Neural crest cell (in vitro differentiated cells): ENCODE measurements at regions not wholly inside any gene's neighbourhood (a gene's known extent, or its start where the extent isn't known, plus 50 kb on each side); places are given as distances from the start of the nearest gene placed in this dataset.

Experiments
- DNase-seq: peaks from one replicate; pipeline ENCODE4 v3.0.0; 2021; ENCODE audit warnings: low read depth, mixed read lengths, low spot score
- H3K27ac Mint-ChIP-seq: one replicate; pipeline ENCODE4 v1.8.0; 2021; ENCODE audit warnings: mild to moderate bottlenecking, mixed read lengths; ENCODE audit not compliant: unreplicated experiment
- H3K27me3 Mint-ChIP-seq: 2 replicates; pipeline ENCODE4 v1.8.0; 2021; ENCODE audit warnings: low read depth, mild to moderate bottlenecking, mixed read lengths
- H3K36me3 Mint-ChIP-seq: 2 replicates; pipeline ENCODE4 v1.8.0; 2021; ENCODE audit warnings: low read depth, mild to moderate bottlenecking, mixed read lengths
- H3K4me1 Mint-ChIP-seq: 2 replicates; pipeline ENCODE4 v1.8.0; 2021; ENCODE audit warnings: mixed read lengths
- H3K4me3 Mint-ChIP-seq: one replicate; pipeline ENCODE4 v1.8.0; 2021; ENCODE audit warnings: mild to moderate bottlenecking, mixed read lengths
- H3K9me3 Mint-ChIP-seq: 2 replicates; pipeline ENCODE4 v1.8.0; 2021; ENCODE audit warnings: mixed read lengths
- CTCF ChIP-seq: fragments of 200-600 bp; sonication (generic); conservative IDR thresholded peaks from 2 replicates; pipeline ENCODE4 v1.5.0; 2021; ENCODE audit warnings: antibody characterized with exemption, mild to moderate bottlenecking

GRCh38 chr3:26997226-26997625, 372.0 kb downstream of the NEK10 start:
- Mint-ChIP-seq H3K27ac (no peak overlapping the region), H3K36me3 (no peaks in the 10 kb centered on the region), H3K27me3 (no peaks in the 10 kb centered on the region), H3K4me3 (no peak overlapping the region), H3K4me1 (peaks cover 5% of the 10 kb centered on the region), H3K9me3 (peaks cover 6% of the 10 kb centered on the region)
- no peak for DNase-seq
- no peak for TF ChIP-seq CTCF

DNA sequence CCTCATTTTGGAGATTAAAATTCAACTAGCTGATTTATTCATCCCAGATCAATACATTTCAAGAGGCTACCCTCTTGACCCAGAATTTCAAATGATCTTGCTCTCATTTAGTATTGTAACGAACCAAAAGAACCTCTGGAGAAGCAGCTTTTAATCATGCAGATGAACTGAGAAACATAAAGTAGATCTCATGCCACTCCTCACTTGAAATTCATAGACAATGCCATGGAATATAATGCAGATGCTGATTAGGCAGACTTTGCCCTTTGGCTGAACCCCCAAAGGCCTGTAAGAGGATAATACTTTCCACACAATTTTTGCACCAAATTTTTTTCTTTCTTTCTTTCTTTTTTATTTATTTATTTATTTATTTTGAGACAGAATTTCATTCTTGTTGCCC, 358.3 kb downstream of the NEK10 start:
- Mint-ChIP-seq H3K27me3 (no peaks in the 10 kb centered on the region), H3K9me3 (no peaks in the 10 kb centered on the region), H3K4me3 (no peak overlapping the region), H3K4me1 (no peaks in the 10 kb centered on the region), H3K27ac (no peak overlapping the region), H3K36me3 (no peaks in the 10 kb centered on the region)
- DNase-seq, result no peak
- TF ChIP-seq CTCF, result no peak

DNA sequence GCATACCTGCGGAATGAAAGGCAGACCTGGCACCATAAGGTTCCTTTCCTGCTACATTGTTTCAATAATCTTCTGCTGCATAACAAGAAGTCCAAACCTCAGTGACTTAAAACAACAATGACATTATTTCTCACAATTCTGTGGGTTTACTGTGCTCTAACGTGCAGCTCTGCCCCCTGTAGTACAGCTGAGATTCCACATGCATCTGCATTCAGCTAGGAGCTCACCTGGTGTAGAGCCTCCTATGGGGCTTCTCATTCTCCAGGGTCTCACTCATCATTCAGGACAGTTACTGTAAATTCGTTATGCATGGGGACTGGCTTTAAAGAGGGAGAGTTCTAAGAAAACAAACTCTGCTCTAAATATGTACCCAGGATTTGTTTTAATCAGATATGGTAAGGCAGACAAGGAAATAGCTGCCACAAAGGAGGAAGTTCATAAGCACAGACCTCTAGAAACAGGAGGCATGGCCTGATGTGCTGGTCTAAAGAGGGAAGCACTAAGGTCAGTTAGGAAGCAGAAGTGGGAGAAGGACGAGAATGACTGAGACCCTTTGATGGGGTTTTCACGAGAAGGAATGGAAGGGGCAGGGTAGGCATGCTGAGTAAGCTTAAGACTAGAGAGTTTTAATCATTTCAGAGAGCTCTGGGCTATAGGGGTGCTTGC, 347.0 kb downstream of the NEK10 start:
- Mint-ChIP-seq H3K9me3 (peaks cover 9% of the 10 kb centered on the region), H3K36me3 (no peaks in the 10 kb centered on the region), H3K4me3 (no peak overlapping the region), H3K27me3 (no peaks in the 10 kb centered on the region), H3K4me1 (peaks cover 4% of the 10 kb centered on the region), H3K27ac (no peak overlapping the region)
- DNase-seq, result no peak
- TF ChIP-seq CTCF, result no peak

- H3K4me1 Mint-ChIP-seq, result peaks cover 4% of the 10 kb centered on the region
- H3K36me3 Mint-ChIP-seq, result no peaks in the 10 kb centered on the region
- TF ChIP-seq CTCF, result no peak
- H3K27ac Mint-ChIP-seq, result no peak overlapping the region
- H3K9me3 Mint-ChIP-seq, result peaks cover 3% of the 10 kb centered on the region
- no peak overlapping the region for H3K4me3 Mint-ChIP-seq
- no peak for DNase-seq
- no peaks in the 10 kb centered on the region for H3K27me3 Mint-ChIP-seq
Observed at GRCh38 chr3:27024493-27024892, 344.7 kb downstream of the NEK10 start.

GRCh38 chr3:27025718-27026117, 343.5 kb downstream of the NEK10 start:
- no peak overlapping the region for H3K27ac Mint-ChIP-seq
- peaks cover 3% of the 10 kb centered on the region for H3K9me3 Mint-ChIP-seq
- no peak overlapping the region for H3K4me3 Mint-ChIP-seq
- TF ChIP-seq CTCF, result no peak
- no peaks in the 10 kb centered on the region for H3K27me3 Mint-ChIP-seq
- no peaks in the 10 kb centered on the region for H3K36me3 Mint-ChIP-seq
- DNase-seq, result no peak
- H3K4me1 Mint-ChIP-seq, result peaks cover 4% of the 10 kb centered on the region
